NT2/D1 (cell line): ENCODE measurements at regions not wholly inside any gene's neighbourhood (a gene's known extent, or its start where the extent isn't known, plus 50 kb on each side); places are given as distances from the start of the nearest gene placed in this dataset.

Experiments used
- SUZ12 ChIP-seq: IDR thresholded peaks from 2 replicates; pipeline ENCODE4 v1.6.1; 2011; ENCODE audit not compliant: insufficient read length, insufficient read depth; ENCODE audit errors: extremely low read depth
- YY1 ChIP-seq: IDR thresholded peaks from 2 replicates; pipeline ENCODE4 v1.6.1; 2011; ENCODE audit not compliant: insufficient read length, insufficient read depth
- ZNF274 ChIP-seq: IDR thresholded peaks from 2 replicates; pipeline ENCODE4 v1.6.1; 2011; ENCODE audit warnings: mild to moderate bottlenecking, low read depth, low read length

GRCh38 chr9:107394264-107394663 is 95.3 kb downstream of the KLF4 start:
- TF ChIP-seq ZNF274 (no peak), YY1 (no peak), SUZ12 (no peak)
